A204.1 (cell line): ENCODE measurements at regions not wholly inside any gene's neighbourhood (a gene's known extent, or its start where the extent isn't known, plus 50 kb on each side); places are given as distances from the start of the nearest gene placed in this dataset.

Source experiments
- FAIRE-seq: peaks from 2 replicates; lab custom pipeline; 2012; peaks lifted over from hg19 to GRCh38; lab: Jason Lieb, UNC

GRCh38 chr11:56932572-56933220, 56.0 kb upstream of the OR5AK2 start:
- FAIRE-seq: no peak

- no peak for FAIRE-seq
Measured at GRCh38 chr11:56923116-56923515, 65.6 kb upstream of the OR5AK2 start.

GRCh38 chr11:56922421-56922820, 66.3 kb upstream of the OR5AK2 start:
- no peak for FAIRE-seq

- FAIRE-seq: no peak
Measured at GRCh38 chr11:56917708-56918400, 70.9 kb upstream of the OR5AK2 start.

- FAIRE-seq: no peak
Measured at GRCh38 chr11:56916587-56916986, 72.1 kb upstream of the OR5AK2 start.

- no peak for FAIRE-seq
Measured at GRCh38 chr11:56916162-56916561, 72.6 kb upstream of the OR5AK2 start.

DNA sequence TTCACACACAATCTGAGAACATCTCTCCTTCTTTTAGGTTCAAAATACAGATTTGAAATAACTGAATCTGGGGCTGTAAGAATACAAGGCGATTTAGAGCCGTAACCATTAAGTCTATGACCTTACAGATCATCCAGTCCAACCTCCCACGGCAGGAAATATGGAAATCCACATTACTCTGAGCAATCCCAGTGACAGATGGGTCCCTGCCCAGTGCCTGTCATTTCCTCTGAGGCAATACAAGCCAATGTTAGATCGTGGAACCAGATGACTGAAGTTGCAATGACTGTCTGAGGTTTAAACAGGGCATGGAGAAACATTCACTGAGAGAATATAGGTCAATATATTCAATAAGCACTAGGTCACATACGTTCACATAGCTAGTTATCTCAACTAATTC, 77.4 kb upstream of the OR5AK2 start:
- FAIRE-seq: no peak

- no peak for FAIRE-seq
Measured at GRCh38 chr11:56910785-56911184, 77.9 kb upstream of the OR5AK2 start.

- no peak for FAIRE-seq
Measured at GRCh38 chr11:56910046-56910773, 78.5 kb upstream of the OR5AK2 start.

DNA sequence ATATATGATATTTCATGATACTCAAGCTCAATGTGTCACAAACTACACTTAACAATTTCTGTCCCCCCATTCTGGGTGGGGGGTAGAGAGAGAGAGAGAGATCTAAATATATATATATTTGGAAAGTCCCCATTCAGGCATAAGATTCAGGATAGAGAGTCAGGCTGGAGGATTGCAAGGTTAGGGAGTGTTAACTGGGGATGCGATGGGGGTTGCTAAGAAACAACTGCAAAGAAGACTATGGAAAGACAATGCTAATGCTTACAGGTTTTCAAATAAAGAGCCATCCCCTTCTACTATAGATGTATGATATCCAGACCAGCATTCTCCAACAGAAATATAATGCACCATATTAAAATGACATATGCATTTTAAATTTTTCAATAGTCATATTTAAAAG, 79.2 kb upstream of the OR5AK2 start:
- FAIRE-seq: no peak

DNA sequence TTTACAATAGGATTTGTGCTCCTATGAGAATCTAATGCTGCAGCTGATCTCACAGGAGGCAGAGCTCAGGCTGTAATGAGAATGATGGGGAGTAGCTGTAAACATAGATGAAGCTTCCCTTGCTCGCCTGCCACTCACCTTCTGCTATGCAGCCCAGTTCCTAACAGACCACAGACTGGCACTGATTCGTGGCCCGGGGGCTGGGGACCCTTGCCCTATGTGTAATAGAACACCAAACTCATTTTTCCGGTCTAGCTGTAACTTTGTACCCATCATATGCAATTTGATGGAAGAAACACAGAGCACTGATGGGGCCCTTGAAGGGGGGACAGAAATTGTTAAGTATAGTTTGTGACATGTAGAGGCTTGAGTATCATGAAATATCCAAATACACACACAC, 79.6 kb upstream of the OR5AK2 start:
- FAIRE-seq: no peak

GRCh38 chr11:56906683-56907148, 82.0 kb upstream of the OR5AK2 start:
- FAIRE-seq: no peak

GRCh38 chr11:56905936-56906335, 82.8 kb upstream of the OR5AK2 start:
- FAIRE-seq: no peak

DNA sequence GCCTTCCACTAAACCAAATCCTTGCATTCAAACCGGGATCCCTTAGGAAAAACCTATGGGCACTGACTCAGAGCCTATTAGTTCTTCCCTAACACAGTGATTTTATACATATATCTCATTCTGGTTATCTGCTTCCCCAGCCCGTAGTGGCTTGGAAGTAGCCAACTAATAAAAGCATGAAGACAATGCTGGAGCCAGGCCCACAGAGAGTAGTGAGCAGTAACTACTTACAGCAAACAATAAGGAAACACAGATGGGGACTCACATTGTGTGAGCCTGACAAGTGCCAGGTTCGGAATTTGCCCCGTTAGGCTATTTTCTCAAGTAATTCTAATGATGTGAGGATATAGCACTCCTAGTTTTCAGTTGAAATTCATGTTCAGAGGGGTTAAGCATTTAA, 83.3 kb upstream of the OR5AK2 start:
- FAIRE-seq: no peak

DNA sequence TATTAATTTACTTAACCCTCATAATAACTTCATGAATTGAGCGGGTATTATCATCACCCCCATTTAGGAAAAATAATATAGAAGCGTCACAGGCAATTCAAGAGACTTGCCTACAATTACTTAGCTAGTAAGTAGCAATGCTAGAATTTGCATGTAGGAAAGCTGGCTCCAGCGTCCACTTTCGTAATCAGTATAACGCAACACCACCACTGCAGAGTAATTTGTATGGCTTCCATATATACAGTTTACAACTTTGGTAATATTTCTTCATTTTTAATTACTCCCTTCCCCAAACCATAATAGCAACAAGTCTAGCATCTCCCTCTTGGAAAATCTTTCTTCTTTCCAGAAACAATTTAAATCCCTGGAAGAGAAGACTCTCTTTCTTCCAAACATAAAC, 89.9 kb upstream of the OR5AK2 start:
- FAIRE-seq: no peak

GRCh38 chr11:56890584-56891305, 98.0 kb upstream of the OR5AK2 start:
- FAIRE-seq: no peak

DNA sequence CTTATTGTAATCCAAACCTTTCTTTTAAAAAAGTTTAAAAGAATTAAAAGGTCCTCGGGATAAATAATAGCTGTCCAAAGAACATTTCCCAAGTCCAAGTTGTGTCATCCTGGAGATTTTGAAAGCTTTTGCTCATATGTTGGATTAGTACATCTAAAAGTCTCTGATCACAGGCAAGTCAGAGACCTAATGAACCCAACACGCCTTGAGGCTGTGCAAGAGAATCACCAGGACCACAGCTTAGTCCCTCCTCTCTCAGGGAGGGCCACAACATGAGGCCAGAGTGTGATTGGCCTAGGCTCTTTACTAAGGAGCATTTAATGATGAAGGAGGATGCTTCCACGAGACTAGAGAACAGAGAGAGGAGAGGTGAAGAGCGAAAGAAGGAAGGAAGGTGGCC, 98.7 kb upstream of the OR5AK2 start:
- FAIRE-seq: no peak

- FAIRE-seq: no peak
Measured at GRCh38 chr11:56887940-56888339, 100.8 kb upstream of the OR5AK2 start.

- no peak for FAIRE-seq
Measured at GRCh38 chr11:56886455-56886854, 102.3 kb upstream of the OR5AK2 start.

- no peak for FAIRE-seq
Measured at GRCh38 chr11:56885854-56886253, 102.9 kb upstream of the OR5AK2 start.

DNA sequence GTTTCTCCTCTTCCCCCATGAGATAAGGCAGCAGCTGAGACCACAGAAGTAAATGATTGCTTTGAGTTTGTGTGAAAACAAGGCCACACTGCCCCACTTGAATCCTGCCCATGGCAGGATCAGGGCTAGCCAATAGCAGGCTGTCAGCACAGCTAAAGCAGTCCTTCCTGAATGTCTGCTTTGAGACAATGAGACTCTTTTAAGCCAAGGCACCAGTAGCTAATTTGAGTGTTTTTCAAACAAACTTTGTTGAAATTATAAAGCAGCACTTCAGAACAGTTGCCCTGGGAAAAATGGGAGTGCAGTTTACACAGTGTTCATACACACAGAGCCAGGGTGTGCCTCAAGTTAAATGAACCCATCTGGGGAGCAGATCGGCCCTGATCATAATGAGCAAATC, 103.5 kb upstream of the OR5AK2 start:
- no peak for FAIRE-seq

- no peak for FAIRE-seq
Measured at GRCh38 chr11:56883371-56883987, 105.2 kb upstream of the OR5AK2 start.
